ENCODE measurements at regions not wholly inside any gene's neighbourhood (a gene's known extent, or its start where the extent isn't known, plus 50 kb on each side); places are given as distances from the start of the nearest gene placed in this dataset.

- TF ChIP-seq CTCF (IDR thresholded peaks at IDR 0.05) = no peak
- TF ChIP-seq POLR2A (IDR thresholded peaks at IDR 0.05) = no peak
These were observed 59.3 kb upstream of the NCAM1 start for GRCh38 chr11:112901924-112902323.
